Suprapubic skin (tissue), 4 donors: ENCODE measurements at regions not wholly inside any gene's neighbourhood (a gene's known extent, or its start where the extent isn't known, plus 50 kb on each side); places are given as distances from the start of the nearest gene placed in this dataset.
A peak's percentile ranks its signal among the peaks of the same experiment; 100 is the strongest.

Experiments used
- DNase-seq, 2 donors: peaks; one replicate each; pipeline ENCODE4 v3.0.0-alpha.2; 2019; ENCODE audit warnings: low spot score in 2 of 2
- H3K27ac ChIP-seq: fragments of 200-600 bp; sonication (generic); one replicate; pipeline ENCODE4 v1.5.1; 2019
- H3K27me3 ChIP-seq: fragments of 200-600 bp; sonication (generic); one replicate; pipeline ENCODE4 v1.5.1; 2019
- H3K36me3 ChIP-seq: fragments of 200-600 bp; sonication (generic); one replicate; pipeline ENCODE4 v1.5.1; 2019
- H3K4me1 ChIP-seq: fragments of 200-600 bp; sonication (generic); one replicate; pipeline ENCODE4 v1.5.1; 2019
- H3K4me3 ChIP-seq: fragments of 200-600 bp; sonication (generic); one replicate; pipeline ENCODE4 v1.5.1; 2019; ENCODE audit warnings: mild to moderate bottlenecking
- H3K9me3 ChIP-seq: fragments of 200-600 bp; sonication (generic); one replicate; pipeline ENCODE4 v1.5.1; 2019
- CTCF ChIP-seq, 2 donors: fragments of 200-600 bp in 1 of 2; fragments of 450-650 bp in 1 of 2; sonication (generic) in 1 of 2; IDR thresholded peaks; one replicate each; pipeline ENCODE4 v1.5.1; 2016 to 2019; ENCODE audit warnings: antibody characterized with exemption in 2 of 2, mild to moderate bottlenecking in 1 of 2, moderate library complexity in 1 of 2
- EP300 ChIP-seq: sonication (generic); formaldehyde crosslinking; IDR thresholded peaks from one replicate; pipeline ENCODE4 v1.6.1; 2017; ENCODE audit warnings: antibody characterized with exemption
- POLR2A ChIP-seq, 2 donors: fragments of 450-650 bp; IDR thresholded peaks; one replicate each; pipeline ENCODE4 v1.6.1; 2017; ENCODE audit warnings: antibody characterized with exemption in 2 of 2, mild to moderate bottlenecking in 2 of 2, moderate library complexity in 2 of 2
- POLR2AphosphoS5 ChIP-seq, 3 donors: sonication (generic); formaldehyde crosslinking; IDR thresholded peaks; one replicate each; pipeline ENCODE4 v1.6.1; 2017; ENCODE audit warnings: antibody characterized with exemption in 3 of 3
- WGBS: methylation state at CpG from one replicate; pipeline ENCODE4 v1.1.5; 2018; 5-methylcytosine and 5-hydroxymethylcytosine counted together

DNA sequence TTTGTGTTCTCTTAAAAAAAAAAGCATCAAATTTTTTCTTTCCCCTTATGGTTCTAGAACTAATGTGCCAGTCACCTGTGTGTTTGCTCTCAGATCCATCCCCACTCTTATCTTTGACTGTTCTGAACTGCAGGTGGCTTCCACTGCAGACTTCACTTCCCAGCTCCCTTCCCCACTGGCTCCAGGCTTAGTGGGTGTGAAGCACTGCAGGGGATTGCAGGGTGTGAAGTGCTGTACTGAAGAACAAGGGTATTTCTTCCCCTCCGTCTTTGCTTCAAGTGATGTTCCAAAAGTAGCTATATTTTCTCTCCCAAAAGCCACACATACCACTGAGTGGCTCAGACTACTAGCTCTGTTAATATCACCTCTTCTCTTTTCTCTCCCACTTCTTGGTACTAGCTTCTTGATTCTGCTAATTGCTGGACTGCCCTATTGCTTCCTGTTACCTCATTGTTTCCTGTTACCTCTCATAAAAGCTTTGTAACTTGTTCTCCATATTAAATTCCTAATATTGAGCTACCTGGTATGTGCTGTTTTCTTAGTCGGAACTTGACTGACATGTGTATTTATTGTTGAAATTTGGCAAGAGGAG, 115.4 kb upstream of the PRICKLE1 start:
- 76% methylated on average over 2 of the region's 2 CpGs for WGBS
- no peak overlapping the region for H3K27ac ChIP-seq
- no peak for DNase-seq

DNA sequence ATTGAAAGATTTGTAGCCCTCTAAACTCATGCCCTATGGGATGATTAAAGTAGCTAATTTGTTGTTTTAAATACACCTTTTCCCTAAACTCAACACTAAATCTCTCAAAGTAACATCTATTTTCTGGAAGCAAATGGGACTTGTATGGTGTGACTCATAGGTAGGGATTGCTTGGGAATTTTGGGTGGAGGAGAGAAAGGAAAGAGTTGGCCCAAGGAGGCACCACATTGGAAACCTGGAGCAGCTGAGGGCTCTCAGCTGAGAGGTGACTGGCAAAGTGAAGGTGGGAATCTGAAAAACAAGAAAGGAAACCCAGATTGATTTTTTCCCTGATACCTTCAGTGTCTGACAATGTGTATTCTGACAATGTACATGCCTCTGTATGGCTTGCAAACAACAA, 114.8 kb upstream of the PRICKLE1 start:
- H3K4me3 ChIP-seq: no peak overlapping the region
- H3K27me3 ChIP-seq: no peaks in the 10 kb centered on the region
- TF ChIP-seq EP300 (no peak), POLR2AphosphoS5 (IDR thresholded peaks at IDR 0.05) (no peak), POLR2A (IDR thresholded peaks at IDR 0.05) (no peak), CTCF (IDR thresholded peaks at IDR 0.05) (no peak)
- H3K27ac ChIP-seq: no peak overlapping the region
- no peaks in the 10 kb centered on the region for H3K36me3 ChIP-seq
- peaks cover 24% of the 10 kb centered on the region for H3K4me1 ChIP-seq
- DNase-seq: no peak
- H3K9me3 ChIP-seq: no peaks in the 10 kb centered on the region

More for the DNA sequence above, 115.4 kb upstream of the PRICKLE1 start:
- Histone ChIP-seq H3K27me3 (no peaks in the 10 kb centered on the region), H3K9me3 (no peaks in the 10 kb centered on the region), H3K36me3 (no peaks in the 10 kb centered on the region), H3K4me1 (peaks cover 24% of the 10 kb centered on the region), H3K4me3 (no peak overlapping the region)
- TF ChIP-seq POLR2AphosphoS5 (IDR thresholded peaks at IDR 0.05): no peak
- TF ChIP-seq POLR2A (IDR thresholded peaks at IDR 0.05): no peak
- TF ChIP-seq CTCF (IDR thresholded peaks at IDR 0.05): no peak
- TF ChIP-seq EP300: no peak

DNA sequence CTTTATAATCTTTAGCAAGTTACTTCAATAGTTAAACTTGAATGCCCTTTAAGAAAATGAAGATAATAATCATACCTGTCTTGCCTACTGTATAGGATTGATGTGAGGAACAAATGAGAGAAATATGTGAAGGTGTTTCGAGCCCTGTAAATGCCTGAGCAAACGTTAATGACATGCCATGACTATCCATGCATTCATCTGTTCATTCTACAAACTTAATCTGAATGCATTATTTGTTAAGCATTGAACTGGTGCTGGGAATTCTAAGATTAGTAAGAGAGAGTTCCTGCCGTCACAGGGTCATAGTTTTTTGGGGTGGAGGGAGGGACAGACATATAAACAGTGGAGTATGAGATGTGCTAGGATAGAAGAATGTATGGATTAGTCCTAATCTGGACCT, 111.5 kb upstream of the PRICKLE1 start:
- TF ChIP-seq CTCF (IDR thresholded peaks at IDR 0.05) (no peak), POLR2A (IDR thresholded peaks at IDR 0.05) (no peak), EP300 (no peak), POLR2AphosphoS5 (IDR thresholded peaks at IDR 0.05) (no peak)
- H3K4me3 ChIP-seq: no peak overlapping the region
- H3K27me3 ChIP-seq: no peaks in the 10 kb centered on the region
- peaks cover 13% of the 10 kb centered on the region for H3K4me1 ChIP-seq
- no peaks in the 10 kb centered on the region for H3K9me3 ChIP-seq
- no peaks in the 10 kb centered on the region for H3K36me3 ChIP-seq
- 77% methylated on average over 3 of the region's 3 CpGs for WGBS
- no peak overlapping the region for H3K27ac ChIP-seq
- no peak for DNase-seq

DNA sequence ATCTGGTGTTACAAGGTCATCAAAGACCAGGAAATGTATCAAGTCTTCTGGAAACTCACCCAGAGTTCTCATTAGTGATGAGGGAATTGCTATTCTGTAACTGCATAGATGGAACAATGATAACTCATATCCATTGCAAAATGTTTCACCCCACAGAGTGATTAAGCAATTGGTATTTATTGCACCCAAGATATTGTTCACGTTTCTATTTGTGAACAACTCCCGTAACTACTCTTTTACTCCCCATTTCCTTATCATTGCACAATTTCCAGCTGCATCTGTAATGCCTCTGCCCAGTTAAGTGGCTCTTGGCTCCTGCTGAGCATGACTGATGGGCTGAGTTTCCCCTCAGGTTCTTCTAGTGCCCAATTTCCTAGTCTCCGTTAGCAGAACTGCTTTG, 108.7 kb upstream of the PRICKLE1 start:
- Histone ChIP-seq H3K9me3 (no peaks in the 10 kb centered on the region), H3K36me3 (no peaks in the 10 kb centered on the region), H3K4me1 (peaks cover 3% of the 10 kb centered on the region), H3K27me3 (no peaks in the 10 kb centered on the region), H3K27ac (no peak overlapping the region), H3K4me3 (no peak overlapping the region)
- DNase-seq: peak in 1 of 2 donors; percentile 67
- 60% methylated on average over 3 of the region's 3 CpGs for WGBS
- TF ChIP-seq POLR2AphosphoS5 (IDR thresholded peaks at IDR 0.05): peak; percentile 20 to 87 (median 35)
- TF ChIP-seq POLR2A (IDR thresholded peaks at IDR 0.05): no peak

- peak overlapping the region; percentile 61 for H3K27ac ChIP-seq
These were observed 107.0 kb upstream of the PRICKLE1 start for GRCh38 chr12:42696406-42697149.

GRCh38 chr12:42695490-42695995, 106.0 kb upstream of the PRICKLE1 start:
- no peaks in the 10 kb centered on the region for H3K36me3 ChIP-seq
- WGBS: 95% methylated on average over 5 of the region's 5 CpGs
- DNase-seq: no peak
- H3K9me3 ChIP-seq: no peaks in the 10 kb centered on the region
- no peak overlapping the region for H3K4me3 ChIP-seq
- TF ChIP-seq POLR2AphosphoS5 (IDR thresholded peaks at IDR 0.05): no peak
- TF ChIP-seq EP300: no peak
- no peak for TF ChIP-seq POLR2A (IDR thresholded peaks at IDR 0.05)
- no peak for TF ChIP-seq CTCF (IDR thresholded peaks at IDR 0.05)
- no peak overlapping the region for H3K27ac ChIP-seq
- peaks cover 3% of the 10 kb centered on the region for H3K4me1 ChIP-seq
- no peaks in the 10 kb centered on the region for H3K27me3 ChIP-seq

More at GRCh38 chr12:42696406-42697149, 107.0 kb upstream of the PRICKLE1 start:
- no peaks in the 10 kb centered on the region for H3K36me3 ChIP-seq
- 63% methylated on average over 10 of the region's 10 CpGs for WGBS
- H3K27me3 ChIP-seq: no peaks in the 10 kb centered on the region
- H3K4me1 ChIP-seq: peaks cover 3% of the 10 kb centered on the region
- DNase-seq: peak; percentile 91 to 92
- TF ChIP-seq EP300 (no peak), POLR2AphosphoS5 (IDR thresholded peaks at IDR 0.05) (peak in 2 of 3 donors; percentile 47 to 50)
- H3K9me3 ChIP-seq: no peaks in the 10 kb centered on the region
- no peak overlapping the region for H3K4me3 ChIP-seq
